ENCODE measurements at regions not wholly inside any gene's neighbourhood (a gene's known extent, or its start where the extent isn't known, plus 50 kb on each side); places are given as distances from the start of the nearest gene placed in this dataset.

- TF ChIP-seq CTCF (IDR thresholded peaks at IDR 0.05) = no peak
- TF ChIP-seq ZFX (IDR thresholded peaks at IDR 0.05; ENCODE audit: borderline replicate concordance) = no peak
Measured at GRCh38 chr2:104660991-104661390, 192.9 kb upstream of the POU3F3 start.

Data from 22Rv1 (cell line).